ENCODE measurements at regions not wholly inside any gene's neighbourhood (a gene's known extent, or its start where the extent isn't known, plus 50 kb on each side); places are given as distances from the start of the nearest gene placed in this dataset.

GRCh38 chr1:79264975-79265818, 258.7 kb upstream of the ADGRL4 start:
- no peak for TF ChIP-seq CTCF (IDR thresholded peaks at IDR 0.05; ENCODE audit: low read length)
- TF ChIP-seq EZH2phosphoT487 (IDR thresholded peaks at IDR 0.05; ENCODE audit: low read length): no peak

Measured in MM.1S (cell line).